Left colon (tissue), 2 donors: ENCODE measurements at regions not wholly inside any gene's neighbourhood (a gene's known extent, or its start where the extent isn't known, plus 50 kb on each side); places are given as distances from the start of the nearest gene placed in this dataset.

Experiments used
- microRNA-seq, 2 donors: library from miRNA; unstranded; fragments of <30 nt; microRNA quantifications; one replicate each; pipeline versions ENCODE4 v1.1.0 to v1.2.0, GENCODE V29; 2020
- donor health status: DM: no; HTN: no; CAD: no.
- donor health status: DM: yes; HTN: yes; CAD: no.

Small RNA genes in the stretch of these regions (microRNA-seq; reads per million reads assigned to microRNA genes)
- 0 reads per million in 2 donors for gene MIR1255B1
